ENCODE measurements at regions not wholly inside any gene's neighbourhood (a gene's known extent, or its start where the extent isn't known, plus 50 kb on each side); places are given as distances from the start of the nearest gene placed in this dataset.

DNA sequence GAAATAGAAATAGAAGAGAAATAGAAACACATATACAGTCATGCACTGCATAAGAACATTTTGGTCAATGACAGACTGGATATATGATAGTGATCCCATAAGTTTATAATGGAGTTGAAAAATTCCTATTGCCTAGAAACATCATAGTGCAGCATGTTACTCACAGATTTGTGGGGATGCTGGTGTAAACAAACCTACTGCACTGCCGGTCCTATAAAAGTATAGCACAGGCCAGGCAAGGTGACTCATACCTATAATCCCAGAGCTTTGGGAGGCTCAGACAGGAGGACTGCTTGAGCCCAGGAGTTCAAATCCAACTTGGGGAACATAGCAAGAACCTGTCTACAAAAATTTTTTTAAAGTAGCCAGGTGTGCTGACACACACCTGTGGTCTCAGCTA is 240.6 kb upstream of the MAP3K1 start:
- TF ChIP-seq POLR2A (IDR thresholded peaks at IDR 0.05; ENCODE audit: low read depth, low read length) = no peak
- no peak for TF ChIP-seq POLR2AphosphoS5 (IDR thresholded peaks at IDR 0.05; ENCODE audit: low read depth, low read length)
- TF ChIP-seq TAF1 (IDR thresholded peaks at IDR 0.05; ENCODE audit: borderline replicate concordance, low read depth, low read length) = no peak
